AG09319 (cell line): ENCODE measurements at regions not wholly inside any gene's neighbourhood (a gene's known extent, or its start where the extent isn't known, plus 50 kb on each side); places are given as distances from the start of the nearest gene placed in this dataset.

Experiments used
- DNase-seq: peaks from one replicate; pipeline ENCODE4 v3.0.0-alpha.2; 2010; ENCODE audit warnings: low read depth; ENCODE audit errors: extremely low read depth
- TF ChIP-seq, protein P1 (sequence below): IDR thresholded peaks from 2 replicates; pipeline ENCODE4 v1.5.1; 2011; ENCODE audit warnings: low read depth, mild to moderate bottlenecking, inconsistent platforms, low read length, moderate library complexity

DNA sequence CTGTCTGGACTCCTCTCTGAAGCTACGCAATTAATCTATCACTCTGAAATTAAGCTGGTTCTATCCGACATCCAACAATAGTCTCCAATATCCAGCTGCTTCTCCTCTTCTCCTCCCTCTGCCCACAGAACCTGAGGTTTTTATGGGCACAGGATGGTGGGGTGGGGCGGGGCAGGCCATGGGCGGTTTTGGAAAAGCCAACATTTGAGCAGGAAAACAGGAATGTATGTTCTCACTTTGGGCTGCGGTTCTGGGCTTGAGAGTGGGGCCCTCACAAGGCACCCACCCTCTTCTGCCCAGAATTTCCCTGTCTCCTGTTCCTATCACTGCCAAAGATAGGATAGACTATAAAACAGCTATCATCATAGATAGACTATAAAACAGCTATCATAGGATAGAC, 1144.2 kb downstream of the EPHA7 start:
- no peak for DNase-seq
- TF ChIP-seq, protein P1, sequence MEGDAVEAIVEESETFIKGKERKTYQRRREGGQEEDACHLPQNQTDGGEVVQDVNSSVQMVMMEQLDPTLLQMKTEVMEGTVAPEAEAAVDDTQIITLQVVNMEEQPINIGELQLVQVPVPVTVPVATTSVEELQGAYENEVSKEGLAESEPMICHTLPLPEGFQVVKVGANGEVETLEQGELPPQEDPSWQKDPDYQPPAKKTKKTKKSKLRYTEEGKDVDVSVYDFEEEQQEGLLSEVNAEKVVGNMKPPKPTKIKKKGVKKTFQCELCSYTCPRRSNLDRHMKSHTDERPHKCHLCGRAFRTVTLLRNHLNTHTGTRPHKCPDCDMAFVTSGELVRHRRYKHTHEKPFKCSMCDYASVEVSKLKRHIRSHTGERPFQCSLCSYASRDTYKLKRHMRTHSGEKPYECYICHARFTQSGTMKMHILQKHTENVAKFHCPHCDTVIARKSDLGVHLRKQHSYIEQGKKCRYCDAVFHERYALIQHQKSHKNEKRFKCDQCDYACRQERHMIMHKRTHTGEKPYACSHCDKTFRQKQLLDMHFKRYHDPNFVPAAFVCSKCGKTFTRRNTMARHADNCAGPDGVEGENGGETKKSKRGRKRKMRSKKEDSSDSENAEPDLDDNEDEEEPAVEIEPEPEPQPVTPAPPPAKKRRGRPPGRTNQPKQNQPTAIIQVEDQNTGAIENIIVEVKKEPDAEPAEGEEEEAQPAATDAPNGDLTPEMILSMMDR, result no peak

DNA sequence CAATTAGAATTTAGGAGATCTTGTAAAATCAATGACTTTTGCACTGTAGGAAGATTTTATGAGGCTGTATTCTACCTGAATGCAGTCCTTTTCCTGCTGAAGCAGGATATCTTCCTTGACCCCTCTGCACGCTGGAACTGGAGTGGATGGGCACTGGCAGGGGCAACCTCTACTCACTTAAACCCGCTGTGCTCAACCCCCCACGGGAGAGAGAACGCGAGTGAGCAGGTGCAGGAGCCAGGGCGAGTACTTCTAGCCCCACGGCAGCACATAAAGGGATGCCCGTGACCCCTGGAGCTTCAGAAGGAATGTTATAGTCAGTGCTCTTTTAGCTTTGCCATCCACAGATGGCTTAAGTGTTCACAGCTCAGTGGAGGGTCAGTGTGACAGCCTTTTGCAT, 1144.8 kb downstream of the EPHA7 start:
- DNase-seq, result no peak
- TF ChIP-seq, protein P1, result no peak

DNA sequence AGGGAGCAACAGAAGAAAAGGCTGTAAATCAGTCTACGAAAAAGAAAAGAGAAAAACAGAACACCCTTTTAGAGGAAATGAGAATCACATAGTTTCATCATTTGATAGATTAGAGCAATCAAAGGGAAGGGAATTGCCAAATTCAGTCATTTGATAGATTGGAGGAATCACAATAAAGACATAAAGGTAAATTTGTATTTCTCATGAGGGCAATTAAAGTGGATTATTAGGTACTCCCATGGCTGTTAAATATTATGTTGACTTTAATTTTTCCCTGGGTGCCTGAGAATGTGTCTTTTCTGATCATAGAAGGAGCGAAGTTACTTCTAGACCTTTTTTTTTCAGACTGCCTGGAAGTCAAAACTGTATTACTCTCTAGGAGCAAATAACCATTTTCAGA, 1145.7 kb downstream of the EPHA7 start:
- no peak for DNase-seq
- TF ChIP-seq, protein P1, result no peak

DNA sequence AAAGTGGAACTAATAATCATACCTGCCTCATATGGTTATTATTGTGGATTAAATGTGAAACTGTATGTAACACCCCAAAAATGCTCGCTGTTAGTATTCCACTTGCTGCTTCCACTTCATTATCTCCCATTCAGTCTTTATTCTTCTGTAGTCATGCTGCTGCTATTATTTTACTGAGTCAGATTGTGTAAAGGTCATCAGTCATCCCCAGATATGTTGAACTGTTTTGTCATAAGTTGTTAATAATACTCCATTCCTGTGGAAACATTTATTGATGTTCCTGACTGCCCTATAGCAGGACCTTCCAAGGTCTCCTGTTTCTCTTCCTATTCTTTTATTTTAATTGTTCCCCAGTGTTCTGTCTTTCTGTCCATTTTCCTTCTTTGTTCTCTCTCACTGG, 1148.3 kb downstream of the EPHA7 start:
- DNase-seq, result no peak
- TF ChIP-seq, protein P1, result no peak

- TF ChIP-seq, protein P1, result no peak
- no peak for DNase-seq
Observed at GRCh38 chr6:92270365-92270764, 1149.0 kb downstream of the EPHA7 start.

DNA sequence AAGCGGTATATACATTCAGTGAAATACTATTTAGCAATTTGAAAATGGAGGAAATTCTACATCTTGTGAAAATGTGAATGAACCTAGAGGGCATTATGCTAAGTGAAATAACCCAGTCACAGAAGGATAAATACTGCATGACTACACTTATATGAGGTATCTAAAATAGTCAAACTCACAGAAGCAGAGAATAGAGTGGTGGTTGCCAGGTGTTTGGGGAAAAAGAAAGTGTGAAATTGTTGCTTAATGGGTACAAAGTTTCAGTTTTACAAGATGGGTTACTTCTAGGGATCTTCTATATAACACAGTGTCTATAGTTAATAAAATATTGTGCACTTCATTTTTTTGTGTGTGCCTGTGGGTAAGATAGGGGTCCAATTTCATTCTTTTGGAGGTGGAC, 1152.0 kb downstream of the EPHA7 start:
- DNase-seq, result no peak
- TF ChIP-seq, protein P1, result no peak

DNA sequence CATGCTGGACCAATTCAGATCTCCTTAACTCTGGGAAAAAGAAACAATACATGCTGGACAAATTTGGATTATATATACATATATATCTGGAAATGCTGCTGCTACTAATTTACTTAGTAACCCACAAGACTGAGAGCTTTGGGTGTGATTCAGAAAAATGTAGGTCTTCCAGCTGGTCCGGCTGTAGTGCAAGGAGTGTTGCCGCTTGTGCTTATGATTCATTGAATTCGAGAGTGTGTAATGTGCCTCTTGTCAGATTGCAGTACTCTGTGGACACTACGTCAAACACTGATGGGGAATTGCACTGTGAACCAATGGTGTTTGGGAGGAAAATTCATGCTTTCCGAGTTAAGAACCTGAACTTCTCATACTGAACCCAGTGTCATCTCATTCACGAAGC, 1155.5 kb downstream of the EPHA7 start:
- TF ChIP-seq, protein P1, result no peak
- no peak for DNase-seq
